Aorta (tissue), 5 donors: ENCODE measurements at regions not wholly inside any gene's neighbourhood (a gene's known extent, or its start where the extent isn't known, plus 50 kb on each side); places are given as distances from the start of the nearest gene placed in this dataset.
"Not testable (repeated sequence)": the region's sequence is repeated elsewhere in the genome, so short reads cannot be mapped to it uniquely, and the experiment has no call there.

Source experiments
- ATAC-seq: fragments of 200-7000 bp; cut with Tn5 transposase; one replicate; pipeline ENCODE4 v1.9.1; 2022; ENCODE audit warnings: moderate library complexity; ENCODE audit not compliant: low FRiP score
- DNase-seq, 2 donors: peaks; one replicate each; pipeline ENCODE4 v3.0.0-alpha.2; 2020
- H3K27ac ChIP-seq, 2 donors: one replicate each; pipeline ENCODE4 v1.5.1; 2013; ENCODE audit warnings: low read length in 2 of 2, mild to moderate bottlenecking in 2 of 2, moderate library complexity in 2 of 2, control low read depth in 1 of 2, inconsistent platforms in 1 of 2, low read depth in 1 of 2
- H3K27me3 ChIP-seq, 2 donors: one replicate each; pipeline ENCODE4 v1.6.1; 2013; ENCODE audit warnings: control low read depth in 1 of 2, low read length in 1 of 2, mild to moderate bottlenecking in 1 of 2, moderate library complexity in 1 of 2; ENCODE audit not compliant: insufficient read depth in 2 of 2, control insufficient read depth in 1 of 2
- H3K36me3 ChIP-seq, 2 donors: one replicate each; pipeline ENCODE4 v1.6.1; 2013; ENCODE audit warnings: control low read depth in 1 of 2, low read length in 1 of 2, mild to moderate bottlenecking in 1 of 2; ENCODE audit not compliant: insufficient read depth in 2 of 2, control insufficient read depth in 1 of 2
- H3K4me1 ChIP-seq, 2 donors: one replicate each; pipeline ENCODE4 v1.6.1; 2013; ENCODE audit warnings: low read length in 2 of 2, control low read depth in 1 of 2, mild to moderate bottlenecking in 1 of 2, moderate library complexity in 1 of 2; ENCODE audit not compliant: insufficient read depth in 2 of 2, control insufficient read depth in 1 of 2
- H3K4me3 ChIP-seq, 2 donors: one replicate each; pipeline ENCODE4 v1.5.1; 2013; ENCODE audit warnings: low read length in 2 of 2, control low read depth in 1 of 2, mild to moderate bottlenecking in 1 of 2
- H3K9me3 ChIP-seq: one replicate; pipeline ENCODE4 v1.6.1; 2013; ENCODE audit warnings: mild to moderate bottlenecking, low read length; ENCODE audit not compliant: control insufficient read depth
- WGBS, 2 donors: extraction: QIAGEN DNeasy Blood & Tissue Kit; methylation state at CpG; one replicate each; pipeline ENCODE4 v1.1.7; 2013; 5-methylcytosine and 5-hydroxymethylcytosine counted together
- intact Hi-C, 2 donors: fragments of 100-400 bp; cut with DNase I; formaldehyde crosslinking; loops; one replicate each; pipeline versions ENCODE4 v1.14.2 to v1.15.0; 2022
- donor health status: healthy with polysubstance abuse.
- donor health status: Bipolar disorder and iron deficiency.
- donor health status: DM: no; HTN: no; CAD: no.
- donor health status: DM: no; HTN: no; CAD: no.
- donor health status: DM: yes; HTN: yes; CAD: no.

GRCh38 chr2:31757351-31757750 lies 176.6 kb upstream of the SRD5A2 start:
- intact Hi-C loops, H3K4me3 ChIP-seq, H3K27ac ChIP-seq, DNase-seq, H3K4me1 ChIP-seq, H3K9me3 ChIP-seq, H3K36me3 ChIP-seq, H3K27me3 ChIP-seq, ATAC-seq: not testable (repeated sequence)
- WGBS, 2 donors: 90 to 92% methylated on average over 2 of the region's 2 CpGs

- H3K27me3 ChIP-seq, intact Hi-C loops, H3K27ac ChIP-seq, H3K4me3 ChIP-seq, DNase-seq, ATAC-seq, H3K9me3 ChIP-seq, H3K4me1 ChIP-seq, H3K36me3 ChIP-seq: not testable (repeated sequence)
- 90 to 91% methylated on average over 13 of the region's 13 CpGs for WGBS, 2 donors
These were observed 168.0 kb upstream of the SRD5A2 start for GRCh38 chr2:31748746-31749145.

- H3K4me1 ChIP-seq: no peaks in the 10 kb centered on the region
- intact Hi-C loops: no loop called here
- WGBS, 2 donors: 78 to 79% methylated on average over 1 of the region's 1 CpG
These were observed 167.3 kb upstream of the SRD5A2 start for GRCh38 chr2:31748041-31748440.

GRCh38 chr2:31739161-31739560 lies 158.4 kb upstream of the SRD5A2 start:
- Histone ChIP-seq H3K4me1 (no peaks in the 10 kb centered on the region), H3K27ac (no peak overlapping the region), H3K4me3 (no peak overlapping the region), H3K9me3 (no peaks in the 10 kb centered on the region), H3K27me3 (no peaks in the 10 kb centered on the region), H3K36me3 (no peaks in the 10 kb centered on the region)
- WGBS, 2 donors: 88 to 91% methylated on average over 3 of the region's 3 CpGs
- intact Hi-C loops: no loop called here
- ATAC-seq (no peak), DNase-seq (no peak)

More at GRCh38 chr2:31748041-31748440, 167.3 kb upstream of the SRD5A2 start:
- Histone ChIP-seq H3K27me3 (no peaks in the 10 kb centered on the region), H3K9me3 (peaks cover 1% of the 10 kb centered on the region), H3K27ac (no peak overlapping the region), H3K4me3 (no peak overlapping the region), H3K36me3 (no peaks in the 10 kb centered on the region)
- DNase-seq: no peak
- ATAC-seq: no peak

GRCh38 chr2:31736695-31737454 lies 156.1 kb upstream of the SRD5A2 start:
- no peak for DNase-seq
- intact Hi-C loops: no loop called here
- no peaks in the 10 kb centered on the region for H3K36me3 ChIP-seq
- WGBS, 2 donors: 58 to 63% methylated on average over 6 of the region's 6 CpGs
- H3K27me3 ChIP-seq: no peaks in the 10 kb centered on the region
- H3K4me1 ChIP-seq: no peaks in the 10 kb centered on the region
- no peaks in the 10 kb centered on the region for H3K9me3 ChIP-seq
- ATAC-seq: no peak
- no peak overlapping the region for H3K4me3 ChIP-seq
- no peak overlapping the region for H3K27ac ChIP-seq

- 77% methylated on average over 2 of the region's 2 CpGs for WGBS, 2 donors
- Histone ChIP-seq H3K27ac (no peak overlapping the region), H3K36me3 (no peaks in the 10 kb centered on the region), H3K9me3 (no peaks in the 10 kb centered on the region), H3K27me3 (no peaks in the 10 kb centered on the region), H3K4me3 (no peak overlapping the region), H3K4me1 (no peaks in the 10 kb centered on the region)
- ATAC-seq (no peak), DNase-seq (no peak)
- intact Hi-C loops: no loop called here
These were observed 155.0 kb upstream of the SRD5A2 start for GRCh38 chr2:31735716-31736115.

DNA sequence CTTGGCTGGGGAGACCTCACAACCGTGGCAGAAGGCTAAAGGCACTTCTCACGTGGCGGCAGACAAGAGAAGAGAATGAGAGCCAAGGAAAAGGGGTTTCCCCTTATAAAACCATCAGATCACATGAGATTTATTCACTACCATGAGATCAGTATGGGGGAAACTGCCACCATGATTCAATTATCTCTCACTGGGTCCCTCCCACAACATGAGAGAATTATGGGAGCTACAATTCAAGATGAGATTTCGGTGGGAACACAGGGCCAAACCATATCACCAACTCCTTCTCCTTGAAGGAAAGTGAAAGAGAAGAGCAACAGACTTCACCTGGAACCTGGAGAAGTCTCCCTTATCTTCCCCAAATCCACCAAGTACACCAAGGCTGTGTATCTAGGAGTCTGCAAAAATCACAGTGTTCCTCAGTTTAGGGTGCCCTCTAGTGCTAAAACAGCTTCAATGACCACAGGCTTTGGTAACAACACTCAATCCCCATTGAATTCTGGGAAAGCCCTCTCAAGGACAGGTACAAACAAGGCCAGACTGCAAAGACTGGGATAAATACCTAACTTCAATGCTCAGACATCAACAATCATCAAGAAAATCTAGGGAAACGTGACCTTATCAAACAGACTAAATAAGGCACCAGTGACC lies 148.8 kb upstream of the SRD5A2 start:
- no peak for DNase-seq
- Histone ChIP-seq H3K4me3 (no peak overlapping the region), H3K27me3 (no peaks in the 10 kb centered on the region), H3K9me3 (no peaks in the 10 kb centered on the region), H3K36me3 (no peaks in the 10 kb centered on the region), H3K27ac (no peak overlapping the region), H3K4me1 (no peaks in the 10 kb centered on the region)
- no peak for ATAC-seq
- 65 to 71% methylated on average over 5 of the region's 5 CpGs for WGBS, 2 donors
- intact Hi-C loops: no loop called here

DNA sequence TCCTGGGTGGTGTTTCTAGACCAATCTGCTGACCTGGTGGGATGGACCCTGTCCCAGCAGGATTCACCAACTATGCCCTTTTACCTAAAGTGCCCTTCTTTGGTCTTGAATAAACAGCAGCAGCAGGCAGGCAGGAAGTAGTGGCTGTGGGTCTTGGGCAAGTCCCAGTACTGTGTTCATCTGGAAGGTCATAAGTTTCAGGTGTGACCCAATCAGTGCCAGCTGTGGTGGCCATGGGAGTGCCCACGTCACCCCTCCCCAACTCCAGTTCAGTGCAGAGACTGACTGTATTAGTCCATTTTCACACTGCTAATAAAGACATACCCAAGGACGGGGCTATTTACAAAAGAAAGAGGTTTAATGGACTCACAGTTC lies 148.3 kb upstream of the SRD5A2 start:
- Histone ChIP-seq H3K9me3 (no peaks in the 10 kb centered on the region), H3K4me3 (no peak overlapping the region), H3K36me3 (no peaks in the 10 kb centered on the region), H3K4me1 (no peaks in the 10 kb centered on the region), H3K27me3 (no peaks in the 10 kb centered on the region), H3K27ac (no peak overlapping the region)
- ATAC-seq: no peak
- WGBS, 2 donors: 69 to 80% methylated on average over 2 of the region's 2 CpGs
- no peak for DNase-seq
- intact Hi-C loops: no loop called here

DNA sequence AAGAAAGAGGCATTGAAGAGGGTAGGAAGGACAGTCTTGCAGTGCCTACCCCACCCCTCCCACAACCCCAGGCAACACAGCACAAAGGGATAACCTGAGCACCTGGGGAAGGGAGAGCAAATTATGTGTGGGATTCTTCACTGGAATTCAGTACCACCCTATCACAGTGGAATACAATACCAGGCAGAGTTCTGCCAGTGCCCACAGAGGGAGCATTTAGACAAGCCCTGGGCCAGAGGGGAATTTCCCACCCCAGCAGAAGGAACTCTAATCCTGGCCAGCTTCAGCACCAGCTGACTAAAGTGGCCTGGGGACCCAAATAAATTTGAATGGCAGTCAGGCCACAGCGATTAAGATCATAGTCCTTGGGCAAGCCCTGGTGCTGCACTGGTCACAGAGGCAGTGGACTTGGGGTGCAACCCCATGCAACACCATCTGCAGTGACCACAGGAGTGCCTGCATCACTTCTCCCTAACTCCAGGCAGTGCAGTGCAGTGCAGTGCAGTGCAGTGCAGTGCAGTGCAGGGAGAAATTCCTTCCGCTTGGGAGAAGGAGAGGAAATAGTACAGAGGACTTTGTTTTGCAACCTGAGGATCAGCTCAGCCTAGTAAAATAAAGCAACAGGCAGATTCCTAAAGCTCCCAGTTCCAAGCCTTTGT lies 147.8 kb upstream of the SRD5A2 start:
- 76 to 82% methylated on average over 2 of the region's 2 CpGs for WGBS, 2 donors
- H3K4me3 ChIP-seq: no peak overlapping the region
- H3K27me3 ChIP-seq: no peaks in the 10 kb centered on the region
- H3K4me1 ChIP-seq: no peaks in the 10 kb centered on the region
- intact Hi-C loops: no loop called here
- no peaks in the 10 kb centered on the region for H3K9me3 ChIP-seq
- no peak overlapping the region for H3K27ac ChIP-seq
- no peaks in the 10 kb centered on the region for H3K36me3 ChIP-seq
- ATAC-seq: no peak
- DNase-seq: no peak
